Jurkat, Clone E6-1 (cell line): ENCODE measurements at regions not wholly inside any gene's neighbourhood (a gene's known extent, or its start where the extent isn't known, plus 50 kb on each side); places are given as distances from the start of the nearest gene placed in this dataset.
"Not testable (repeated sequence)": the region's sequence is repeated elsewhere in the genome, so short reads cannot be mapped to it uniquely, and the experiment has no call there.

Experiments used
- DNase-seq: peaks from one replicate; pipeline ENCODE4 v3.0.0-alpha.2; 2011; ENCODE audit warnings: low read depth, low spot score
- H3K4me3 ChIP-seq: 2 replicates; pipeline ENCODE4 v1.5.1; 2011; ENCODE audit warnings: mild to moderate bottlenecking, low read length, control low read depth, moderate library complexity

DNA sequence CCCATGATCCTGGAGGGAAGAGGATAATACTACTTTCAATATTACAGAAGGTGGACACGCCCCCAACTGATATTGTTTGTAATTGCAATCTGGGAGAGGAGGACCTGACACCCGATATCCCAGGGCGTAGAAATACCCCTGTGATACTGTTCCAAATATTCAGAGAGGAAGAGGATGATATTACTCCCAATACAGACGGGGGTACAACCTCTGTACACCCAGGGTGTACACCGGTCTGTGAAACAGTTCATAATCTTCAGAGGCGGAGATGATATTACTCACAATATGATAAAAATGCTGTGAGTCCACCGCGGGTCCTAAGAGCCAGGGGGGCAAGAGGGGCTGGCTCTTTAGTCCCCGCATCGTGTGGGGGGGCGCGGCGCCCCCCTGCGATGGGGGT lies 57.2 kb upstream of the ALDH3B2 start:
- DNase-seq: peak; percentile 3
- H3K4me3 ChIP-seq: peak overlapping the region; percentile 45

DNA sequence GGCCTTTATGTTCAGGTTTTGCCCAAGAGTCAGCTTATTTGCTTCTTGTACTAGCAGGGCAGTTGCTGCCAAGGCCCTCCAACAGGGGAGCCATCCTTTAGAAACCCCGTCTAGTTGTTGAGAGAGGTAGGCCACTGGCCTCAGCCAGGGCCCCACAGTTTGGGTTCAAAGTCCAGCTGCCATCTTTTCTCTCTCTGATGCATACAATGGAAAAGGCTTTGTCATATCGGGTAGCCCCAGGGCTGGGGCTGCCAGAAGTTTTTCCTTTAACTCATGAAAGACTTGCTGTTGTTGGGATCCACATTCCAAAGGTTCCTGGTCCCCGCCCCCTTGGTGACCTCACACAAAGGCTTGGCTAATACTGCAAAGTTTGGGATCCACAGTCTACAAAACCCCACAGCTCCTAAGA lies 53.7 kb upstream of the ALDH3B2 start:
- not testable (repeated sequence) for DNase-seq, H3K4me3 ChIP-seq

DNA sequence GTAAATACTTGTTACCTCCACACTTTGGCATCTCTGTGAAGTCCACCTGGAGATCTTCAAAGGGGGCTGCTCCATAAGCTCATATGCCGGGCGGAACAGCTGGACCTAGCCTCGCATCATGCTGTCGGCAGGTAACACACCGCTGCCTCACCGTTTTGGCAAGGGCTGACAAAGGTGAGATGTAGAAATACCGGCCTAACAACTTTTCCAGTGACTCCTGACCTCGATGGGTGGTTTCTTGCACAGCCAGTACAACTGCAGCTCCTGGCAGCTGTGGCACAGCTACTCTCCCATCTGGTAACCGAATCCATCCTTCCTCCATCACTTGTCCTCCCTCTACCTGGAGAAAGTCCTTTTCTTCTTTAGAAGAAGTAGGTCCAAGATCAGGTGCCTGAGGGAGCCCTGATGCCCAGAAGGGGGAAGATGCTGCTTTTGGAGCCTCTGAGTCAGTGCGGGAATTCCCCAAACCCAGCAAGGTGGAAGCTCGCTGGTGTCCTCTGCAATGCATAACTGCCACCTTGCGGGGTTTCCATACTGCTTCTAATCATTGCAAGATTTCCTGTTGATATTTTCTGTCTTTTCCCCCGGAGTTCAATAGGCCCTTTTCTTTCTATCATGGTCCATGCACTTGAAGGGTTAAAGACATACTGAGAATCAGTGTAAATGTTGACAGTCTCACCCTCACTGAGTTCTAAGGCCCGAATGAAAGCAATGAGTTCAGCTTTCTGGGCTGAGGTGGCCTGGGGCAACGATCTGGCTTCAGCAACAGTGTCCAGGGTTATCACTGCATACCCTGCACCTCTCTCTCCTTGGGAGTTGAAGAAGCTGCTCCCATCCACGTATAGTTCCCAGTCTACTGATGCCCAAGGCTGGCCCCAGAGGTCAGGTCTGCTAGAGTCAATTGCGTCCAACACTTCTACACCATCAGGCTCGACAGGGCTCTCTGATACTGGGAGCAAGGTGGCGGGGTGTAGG lies 52.9 kb upstream of the ALDH3B2 start:
- DNase-seq, H3K4me3 ChIP-seq: not testable (repeated sequence)
